ENCODE measurements at regions not wholly inside any gene's neighbourhood (a gene's known extent, or its start where the extent isn't known, plus 50 kb on each side); places are given as distances from the start of the nearest gene placed in this dataset.
"Not testable (repeated sequence)": the region's sequence is repeated elsewhere in the genome, so short reads cannot be mapped to it uniquely, and the experiment has no call there.

GRCh38 chr14:83004456-83005006 is 1470.9 kb upstream of the SEL1L start:
- no peak for TF ChIP-seq CTCF (IDR thresholded peaks at IDR 0.05)
- no peak overlapping the region for H3K27ac Mint-ChIP-seq (ENCODE audit: unreplicated experiment)
- no peaks in the 10 kb centered on the region for H3K4me1 Mint-ChIP-seq (ENCODE audit: unreplicated experiment)
- no peak for DNase-seq (ENCODE audit: extremely low spot score, unreplicated experiment)
- no peaks in the 10 kb centered on the region for H3K9me3 Mint-ChIP-seq (ENCODE audit: unreplicated experiment)
- no peak overlapping the region for H3K4me3 Mint-ChIP-seq (ENCODE audit: unreplicated experiment)
- H3K27me3 Mint-ChIP-seq (ENCODE audit: unreplicated experiment), result no peaks in the 10 kb centered on the region
- no peaks in the 10 kb centered on the region for H3K36me3 Mint-ChIP-seq (ENCODE audit: unreplicated experiment)

GRCh38 chr14:83006121-83006670 is 1472.5 kb upstream of the SEL1L start:
- peaks cover 11% of the 10 kb centered on the region for H3K9me3 Mint-ChIP-seq (ENCODE audit: unreplicated experiment)
- no peak for TF ChIP-seq CTCF (IDR thresholded peaks at IDR 0.05)
- H3K27ac Mint-ChIP-seq (ENCODE audit: unreplicated experiment), result no peak overlapping the region
- no peaks in the 10 kb centered on the region for H3K4me1 Mint-ChIP-seq (ENCODE audit: unreplicated experiment)
- no peak overlapping the region for H3K4me3 Mint-ChIP-seq (ENCODE audit: unreplicated experiment)
- no peak for DNase-seq (ENCODE audit: extremely low spot score, unreplicated experiment)
- H3K36me3 Mint-ChIP-seq (ENCODE audit: unreplicated experiment), result no peaks in the 10 kb centered on the region
- no peaks in the 10 kb centered on the region for H3K27me3 Mint-ChIP-seq (ENCODE audit: unreplicated experiment)

GRCh38 chr14:83007052-83007451 is 1473.4 kb upstream of the SEL1L start:
- H3K27ac Mint-ChIP-seq (ENCODE audit: unreplicated experiment); H3K4me3 Mint-ChIP-seq (ENCODE audit: unreplicated experiment); DNase-seq (ENCODE audit: extremely low spot score, unreplicated experiment); H3K4me1 Mint-ChIP-seq (ENCODE audit: unreplicated experiment); H3K27me3 Mint-ChIP-seq (ENCODE audit: unreplicated experiment); H3K36me3 Mint-ChIP-seq (ENCODE audit: unreplicated experiment): not testable (repeated sequence)
- peaks cover 15% of the 10 kb centered on the region for H3K9me3 Mint-ChIP-seq (ENCODE audit: unreplicated experiment)

- TF ChIP-seq CTCF (IDR thresholded peaks at IDR 0.05), result no peak
- Mint-ChIP-seq H3K36me3 (ENCODE audit: unreplicated experiment) (no peaks in the 10 kb centered on the region), H3K9me3 (ENCODE audit: unreplicated experiment) (peaks cover 15% of the 10 kb centered on the region), H3K4me3 (ENCODE audit: unreplicated experiment) (no peak overlapping the region), H3K27ac (ENCODE audit: unreplicated experiment) (no peak overlapping the region), H3K4me1 (ENCODE audit: unreplicated experiment) (no peaks in the 10 kb centered on the region), H3K27me3 (ENCODE audit: unreplicated experiment) (no peaks in the 10 kb centered on the region)
- no peak for DNase-seq (ENCODE audit: extremely low spot score, unreplicated experiment)
These were observed 1474.1 kb upstream of the SEL1L start for GRCh38 chr14:83007641-83008225.

GRCh38 chr14:83017296-83017695 is 1483.6 kb upstream of the SEL1L start:
- TF ChIP-seq CTCF (IDR thresholded peaks at IDR 0.05), result no peak
- Mint-ChIP-seq H3K9me3 (ENCODE audit: unreplicated experiment) (no peaks in the 10 kb centered on the region), H3K4me1 (ENCODE audit: unreplicated experiment) (no peaks in the 10 kb centered on the region), H3K4me3 (ENCODE audit: unreplicated experiment) (no peak overlapping the region), H3K36me3 (ENCODE audit: unreplicated experiment) (no peaks in the 10 kb centered on the region), H3K27ac (ENCODE audit: unreplicated experiment) (no peak overlapping the region), H3K27me3 (ENCODE audit: unreplicated experiment) (peaks cover 3% of the 10 kb centered on the region)
- no peak for DNase-seq (ENCODE audit: extremely low spot score, unreplicated experiment)

Data from osteocyte (in vitro differentiated cells).